HG03565 (cell line): ENCODE measurements at regions not wholly inside any gene's neighbourhood (a gene's known extent, or its start where the extent isn't known, plus 50 kb on each side); places are given as distances from the start of the nearest gene placed in this dataset.
"Not testable (repeated sequence)": the region's sequence is repeated elsewhere in the genome, so short reads cannot be mapped to it uniquely, and the experiment has no call there.

Experiments
- ATAC-seq: cut with Tn5 transposase; IDR thresholded peaks from one replicate; pipeline ENCODE4 v1.9.1; 2021; ENCODE audit warnings: mild to moderate bottlenecking, moderate library complexity; ENCODE audit not compliant: unreplicated experiment

DNA sequence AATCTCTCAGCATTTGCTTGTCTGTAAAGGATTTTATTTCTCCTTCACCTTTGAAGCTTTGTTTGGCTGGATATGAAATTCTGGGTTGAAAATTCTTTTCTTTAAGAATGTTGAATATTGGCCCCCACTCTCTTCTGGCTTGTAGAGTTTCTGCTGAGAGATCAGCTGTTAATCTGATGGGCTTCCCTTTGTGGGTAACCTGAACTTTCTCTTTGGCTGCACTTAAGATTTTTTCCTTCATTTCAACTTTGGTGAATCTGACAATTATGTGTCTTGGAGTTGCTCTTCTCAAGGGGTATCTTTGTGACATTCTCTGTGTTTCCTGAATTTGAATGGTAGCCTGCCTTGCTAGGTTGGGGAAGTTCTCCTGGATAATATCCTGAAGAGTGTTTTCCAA lies 189.4 kb downstream of the TTC6 start:
- not testable (repeated sequence) for ATAC-seq

DNA sequence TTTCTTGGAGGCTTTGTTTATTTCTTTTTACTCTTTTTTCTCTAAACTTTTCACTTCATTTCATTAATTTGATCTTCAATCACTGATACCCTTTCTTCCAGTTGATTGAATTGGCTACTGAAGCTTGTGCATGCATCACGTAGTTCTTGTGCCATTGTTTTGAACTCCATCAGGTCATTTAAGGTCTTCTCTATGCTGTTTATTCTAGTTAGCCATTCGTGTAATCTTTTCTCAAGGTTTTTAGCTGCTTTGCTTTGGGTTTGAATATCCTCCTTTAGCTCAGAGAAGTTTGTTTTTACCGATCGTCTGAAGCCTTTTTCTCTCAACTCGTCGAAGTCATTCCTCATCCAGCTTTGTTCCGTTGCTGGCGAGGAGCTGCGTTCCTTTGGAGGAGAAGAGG lies 189.9 kb downstream of the TTC6 start:
- ATAC-seq = not testable (repeated sequence)

DNA sequence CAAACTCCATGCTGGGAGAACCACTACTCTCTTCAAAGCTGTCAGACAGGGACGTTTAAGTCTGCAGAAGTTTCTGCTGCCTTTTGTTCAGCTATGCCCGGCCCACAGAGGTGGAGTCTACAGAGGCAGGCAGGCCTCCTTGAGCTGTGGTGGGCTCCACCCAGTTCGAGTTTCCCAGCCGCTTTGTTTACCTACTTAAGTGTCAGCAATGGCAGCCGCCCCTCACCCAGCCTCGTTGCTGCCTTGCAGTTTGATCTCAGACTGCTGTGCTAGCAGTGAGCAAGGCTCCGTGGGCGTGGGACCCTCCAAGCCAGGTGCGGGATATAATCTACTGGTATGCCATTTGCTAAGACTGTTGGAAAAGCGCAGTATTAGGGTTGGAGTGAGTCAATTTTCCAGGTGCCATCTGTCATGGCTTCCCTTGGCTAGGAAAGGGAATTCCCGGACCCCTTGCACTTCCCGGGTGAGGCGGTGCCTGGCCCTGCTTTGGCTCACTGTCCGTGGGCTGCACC lies 190.7 kb downstream of the TTC6 start:
- ATAC-seq = not testable (repeated sequence)

DNA sequence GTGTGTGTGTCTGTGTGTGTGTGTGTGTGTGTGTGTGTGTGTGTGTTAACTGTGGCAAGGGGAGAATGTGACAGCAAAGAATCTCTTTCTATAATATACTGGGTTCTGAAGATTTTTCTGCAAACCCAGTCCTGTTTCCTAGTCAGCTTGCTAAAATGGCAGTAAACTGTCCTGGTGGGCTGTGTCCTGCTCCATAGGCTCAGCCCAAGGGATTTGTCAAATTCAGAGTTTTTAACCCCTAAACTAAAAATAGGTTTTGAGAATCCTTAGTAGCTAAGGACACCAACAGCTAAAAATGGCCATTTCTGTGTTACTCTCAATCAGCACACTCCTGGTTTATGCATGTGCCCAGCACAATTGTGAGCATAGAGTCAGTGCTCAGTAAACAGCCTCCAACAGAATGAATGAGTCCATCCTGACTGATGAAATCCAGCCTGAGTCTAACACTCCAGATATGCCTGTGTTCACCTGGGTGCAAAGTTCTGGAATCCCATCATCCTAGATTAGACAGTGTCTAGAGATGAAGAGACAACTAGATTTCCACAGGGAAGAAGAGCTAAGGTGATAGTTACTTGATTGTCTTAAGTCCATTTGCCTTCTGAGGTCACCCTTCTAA lies 192.6 kb downstream of the TTC6 start:
- no peak for ATAC-seq

DNA sequence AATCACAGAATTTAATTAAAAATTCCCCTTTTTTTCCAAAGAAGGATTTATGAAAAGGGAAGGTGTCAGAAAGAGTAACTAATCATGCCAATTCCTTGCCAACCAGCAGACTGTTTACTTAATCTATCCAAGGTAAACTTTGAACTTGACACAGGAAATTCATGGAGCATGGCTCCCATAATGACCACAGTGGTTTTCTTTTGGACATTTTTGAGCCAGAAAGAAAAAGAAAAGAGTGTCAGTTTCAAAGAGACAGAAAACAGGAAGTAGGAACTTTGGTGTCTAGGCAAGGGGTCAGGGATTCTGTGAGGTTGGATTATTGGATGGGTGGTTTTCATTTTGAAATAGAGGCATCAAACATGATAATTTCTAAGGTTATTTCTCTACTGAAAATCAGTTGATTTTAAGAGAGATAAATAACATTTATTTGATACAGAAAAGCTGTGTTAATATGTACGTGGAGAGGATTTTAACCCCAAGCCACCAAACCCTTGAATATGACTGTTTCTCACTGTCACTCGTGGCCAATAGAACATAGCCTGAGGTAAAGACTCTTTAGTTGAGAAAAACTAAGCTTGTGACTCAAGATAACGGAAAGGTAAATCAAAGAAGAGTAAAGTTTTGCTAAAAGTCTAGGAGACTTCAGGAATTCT lies 196.1 kb downstream of the TTC6 start:
- ATAC-seq = no peak

DNA sequence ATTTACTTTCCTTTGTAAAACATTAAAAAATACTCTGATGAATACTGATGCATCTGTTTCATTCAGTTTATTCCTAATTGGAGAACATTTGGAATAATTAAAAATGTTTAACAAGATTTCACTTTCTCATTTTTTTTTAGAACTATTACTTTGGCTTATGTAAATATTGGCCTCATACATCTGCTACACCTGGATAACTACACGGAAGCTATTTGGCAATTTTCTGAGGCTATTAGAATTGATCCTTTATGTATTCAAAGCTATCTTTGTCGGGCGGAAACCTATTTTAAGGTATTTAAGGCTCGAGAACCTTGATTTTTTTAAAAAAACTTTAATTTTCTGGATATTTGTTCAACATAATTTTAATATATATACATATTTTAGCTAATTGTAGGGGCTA lies 196.7 kb downstream of the TTC6 start:
- no peak for ATAC-seq

DNA sequence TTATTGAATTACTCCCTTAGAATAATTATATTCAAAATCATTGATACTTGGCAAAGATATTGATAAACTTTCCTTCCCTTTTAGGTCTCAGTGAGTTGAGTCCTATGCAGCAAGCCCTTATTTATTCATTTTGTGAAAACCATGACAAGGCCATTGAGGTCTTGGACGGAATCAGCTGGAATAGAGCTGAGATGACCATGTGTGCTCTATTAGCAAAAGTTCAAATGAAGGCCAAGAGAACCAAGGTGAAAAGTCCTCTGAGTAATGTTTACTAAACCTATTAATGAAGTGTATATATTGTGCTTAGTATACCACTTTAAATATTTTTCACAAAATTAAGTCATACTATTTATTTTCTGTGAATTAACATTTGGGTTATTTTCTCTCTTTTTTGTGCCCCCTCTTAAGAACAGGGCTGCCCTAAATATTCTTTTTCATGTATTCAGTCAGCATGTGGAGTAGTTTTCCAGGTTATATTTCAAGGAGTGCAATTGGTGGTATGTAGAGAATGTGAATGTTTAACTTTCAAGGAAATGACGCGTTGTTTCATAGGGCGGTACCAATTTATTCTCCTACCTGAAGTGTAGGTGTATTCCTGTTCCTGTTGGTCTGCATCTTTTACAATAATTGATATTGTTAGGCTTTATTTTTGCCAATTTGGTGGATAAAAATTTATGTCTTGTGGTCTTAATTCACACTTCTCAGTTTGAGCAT lies 201.4 kb downstream of the TTC6 start:
- no peak for ATAC-seq

DNA sequence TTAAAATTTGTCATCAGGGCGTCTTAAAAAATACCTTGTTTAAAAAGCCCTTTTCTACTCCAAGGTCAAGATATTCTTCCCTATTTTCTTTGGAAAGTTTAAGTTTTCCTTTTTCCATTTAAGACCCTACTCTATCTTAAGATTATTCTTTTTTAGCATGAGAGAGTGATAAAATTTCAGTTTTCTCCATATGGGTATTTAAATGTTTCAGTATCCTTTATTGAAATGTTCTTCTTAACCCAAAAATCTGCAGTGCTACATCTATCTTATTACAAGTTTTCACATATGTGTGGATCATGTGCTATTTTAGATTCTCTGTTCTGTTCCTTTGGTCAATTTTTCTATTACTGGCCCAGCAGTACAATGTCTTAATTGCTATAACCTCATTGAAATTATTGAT lies 202.2 kb downstream of the TTC6 start:
- ATAC-seq = no peak

DNA sequence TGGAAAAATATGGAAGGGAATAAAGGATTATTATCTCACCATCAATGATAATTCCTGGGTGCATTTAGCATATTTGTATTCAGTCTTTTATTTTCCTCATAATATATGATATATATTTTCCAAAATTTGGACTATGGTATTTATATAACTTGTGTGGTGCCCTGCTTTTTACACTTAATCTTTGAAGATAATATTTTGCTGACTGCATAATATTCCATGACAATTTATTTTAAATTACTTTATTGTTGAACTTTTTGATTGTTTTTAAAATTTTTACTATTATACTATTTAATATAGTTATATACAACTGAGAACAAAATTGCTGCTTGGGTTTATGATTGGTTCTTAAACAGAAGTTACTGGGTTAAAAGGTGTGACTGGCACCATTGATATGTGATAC lies 212.3 kb downstream of the TTC6 start:
- ATAC-seq = no peak

DNA sequence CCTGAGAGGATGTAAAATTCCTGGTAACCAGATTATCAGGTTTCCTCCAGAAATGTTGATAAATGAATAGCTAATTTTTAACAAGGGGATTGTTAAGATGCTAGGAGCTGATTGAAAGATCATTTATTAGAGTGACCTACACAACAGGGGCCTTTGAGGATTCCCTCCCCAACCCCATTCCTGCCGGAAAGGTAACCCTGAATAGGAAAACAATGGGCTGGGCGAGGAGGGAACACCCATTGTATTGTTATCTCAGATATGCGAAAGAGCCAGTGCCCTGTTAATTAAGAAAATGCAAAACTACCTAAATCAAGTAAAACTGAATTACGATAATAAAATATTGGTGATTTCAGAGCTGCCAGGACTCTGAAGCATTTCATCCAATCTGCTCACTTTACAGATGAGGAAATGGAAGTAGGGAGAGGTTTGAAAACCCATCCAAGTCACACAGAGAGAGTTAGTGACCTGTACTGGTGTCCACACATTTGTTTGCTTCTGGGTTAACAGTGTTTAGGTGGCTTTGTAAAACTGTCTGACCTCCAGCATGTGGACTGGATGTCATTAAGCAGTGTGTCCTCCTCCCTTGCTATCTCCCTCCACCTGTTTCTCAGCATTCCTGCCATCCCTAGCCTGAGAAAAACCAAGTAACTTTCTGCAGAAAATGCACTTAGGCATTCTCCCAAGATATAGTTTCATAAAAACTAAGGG lies 214.8 kb downstream of the TTC6 start:
- no peak for ATAC-seq

DNA sequence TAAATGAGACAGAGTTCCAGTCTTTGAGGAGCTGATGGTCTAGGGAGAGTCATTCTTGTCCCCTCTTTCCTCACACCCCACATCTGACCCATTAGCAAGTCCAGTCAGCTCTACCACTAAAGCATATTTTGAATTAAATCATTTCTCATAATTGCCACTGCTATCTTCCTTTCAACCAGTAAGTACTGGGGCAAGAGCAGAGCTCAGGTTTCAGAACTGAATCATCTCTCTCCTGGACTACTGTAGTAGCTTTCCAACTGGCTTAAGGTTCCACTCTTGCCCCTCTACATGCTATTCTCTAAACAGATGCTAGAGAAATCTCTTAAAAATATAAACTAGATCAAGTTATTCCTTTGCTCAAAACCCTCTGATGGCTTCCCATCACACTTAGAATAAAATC lies 218.3 kb downstream of the TTC6 start:
- ATAC-seq = no peak

DNA sequence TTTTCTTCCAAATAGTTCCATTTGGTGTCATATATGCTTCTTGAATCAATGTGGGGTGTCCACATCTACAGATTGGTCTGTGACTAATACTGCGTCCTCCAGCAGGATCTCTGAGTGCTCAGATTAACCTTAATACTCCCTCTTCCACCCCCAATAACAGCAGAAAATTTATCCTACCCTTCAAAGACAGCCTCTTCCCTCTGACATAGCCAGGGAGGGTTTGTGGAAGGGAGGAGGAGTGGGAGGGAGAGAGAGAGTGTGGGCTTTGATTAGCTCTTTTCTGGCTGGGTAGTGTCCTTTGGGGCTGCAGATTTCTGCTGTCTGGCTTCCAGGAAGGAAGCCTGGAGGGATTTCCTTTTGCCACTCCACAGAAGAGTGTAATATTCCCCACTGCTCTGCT lies 220.7 kb downstream of the TTC6 start:
- ATAC-seq = no peak

DNA sequence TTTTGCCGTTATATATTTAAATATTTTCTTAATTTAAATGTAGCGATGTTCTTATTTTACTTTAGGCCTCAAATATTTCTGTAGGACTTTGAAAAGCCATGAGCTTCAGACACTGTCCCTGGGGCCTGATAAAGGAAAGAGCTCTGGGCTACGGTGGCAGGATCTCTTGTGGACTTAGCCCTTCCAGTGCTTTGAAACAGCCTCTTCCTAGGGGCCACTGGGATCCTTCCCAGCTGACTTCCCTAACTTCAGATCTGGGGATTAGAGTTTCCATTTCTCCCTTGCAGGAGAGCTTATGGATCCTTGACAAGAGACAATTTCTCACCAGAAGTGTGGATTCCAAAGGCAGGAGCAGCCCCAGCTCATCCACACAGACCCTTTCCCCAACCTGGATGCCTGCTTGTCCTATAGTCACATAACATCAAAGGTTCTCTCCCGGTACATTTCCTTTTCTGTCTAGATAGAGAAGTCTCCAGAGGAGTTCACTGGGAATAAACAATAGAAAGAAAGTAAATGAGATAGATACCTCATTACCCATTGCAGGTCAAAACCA lies 221.4 kb downstream of the TTC6 start:
- no peak for ATAC-seq

DNA sequence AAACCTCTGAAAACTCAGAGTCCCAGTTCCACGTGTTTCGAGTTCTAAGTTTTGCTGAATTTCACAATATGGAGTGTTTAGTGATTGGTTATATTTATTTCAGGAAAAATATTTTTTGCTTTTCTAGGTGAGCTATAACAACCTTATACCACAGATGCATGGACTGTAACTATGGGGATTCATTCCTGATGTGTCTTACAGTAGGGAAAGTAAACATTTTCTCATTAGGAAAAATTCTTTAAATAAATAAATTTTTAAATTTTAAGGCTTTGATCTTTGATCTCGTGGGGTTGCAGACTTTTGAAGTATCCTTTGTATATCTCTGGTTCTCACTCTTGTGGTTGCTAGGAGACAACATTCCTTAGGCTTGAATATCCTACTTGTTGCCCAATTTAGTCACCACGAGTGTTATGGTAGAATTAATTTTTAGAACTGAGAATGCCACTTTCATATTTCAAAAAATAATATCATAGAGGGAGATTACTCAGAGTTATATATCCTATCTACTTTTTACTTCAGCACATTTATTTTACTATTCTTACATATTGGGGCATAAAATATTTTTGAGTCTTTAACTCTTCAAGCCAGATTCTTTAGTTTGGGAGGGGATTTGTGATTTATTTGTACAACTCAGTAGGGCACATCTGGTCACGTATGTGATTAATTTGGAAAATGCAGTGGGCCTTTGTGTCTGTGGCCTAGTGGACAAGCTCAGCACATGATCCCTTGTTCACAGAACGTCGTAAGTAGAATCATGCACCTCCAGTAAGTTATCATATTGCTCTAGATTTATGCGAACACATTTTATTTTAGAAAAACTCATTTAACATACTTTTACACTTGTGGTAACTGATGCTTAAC lies 224.0 kb downstream of the TTC6 start:
- ATAC-seq = no peak

DNA sequence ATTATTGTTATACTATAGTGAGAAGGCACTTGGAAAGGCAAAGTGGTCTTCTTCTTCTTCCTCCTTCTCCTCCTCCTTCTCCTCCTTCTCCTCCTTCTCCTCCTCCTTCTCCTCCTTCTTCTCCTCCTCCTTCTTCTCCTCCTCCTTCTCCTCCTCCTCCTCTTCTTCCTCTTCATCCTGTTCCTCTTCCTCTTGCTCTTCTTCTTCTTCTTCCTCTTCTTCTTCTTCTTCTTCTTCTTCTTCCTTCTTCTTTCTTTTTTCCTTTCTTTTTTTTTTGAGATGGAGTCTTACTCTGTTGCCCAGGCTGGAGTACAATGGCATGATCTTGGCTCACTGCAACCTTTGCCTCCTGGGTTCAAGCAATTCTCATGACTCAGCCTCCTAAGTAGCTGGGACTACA lies 225.4 kb downstream of the TTC6 start:
- ATAC-seq = not testable (repeated sequence)

DNA sequence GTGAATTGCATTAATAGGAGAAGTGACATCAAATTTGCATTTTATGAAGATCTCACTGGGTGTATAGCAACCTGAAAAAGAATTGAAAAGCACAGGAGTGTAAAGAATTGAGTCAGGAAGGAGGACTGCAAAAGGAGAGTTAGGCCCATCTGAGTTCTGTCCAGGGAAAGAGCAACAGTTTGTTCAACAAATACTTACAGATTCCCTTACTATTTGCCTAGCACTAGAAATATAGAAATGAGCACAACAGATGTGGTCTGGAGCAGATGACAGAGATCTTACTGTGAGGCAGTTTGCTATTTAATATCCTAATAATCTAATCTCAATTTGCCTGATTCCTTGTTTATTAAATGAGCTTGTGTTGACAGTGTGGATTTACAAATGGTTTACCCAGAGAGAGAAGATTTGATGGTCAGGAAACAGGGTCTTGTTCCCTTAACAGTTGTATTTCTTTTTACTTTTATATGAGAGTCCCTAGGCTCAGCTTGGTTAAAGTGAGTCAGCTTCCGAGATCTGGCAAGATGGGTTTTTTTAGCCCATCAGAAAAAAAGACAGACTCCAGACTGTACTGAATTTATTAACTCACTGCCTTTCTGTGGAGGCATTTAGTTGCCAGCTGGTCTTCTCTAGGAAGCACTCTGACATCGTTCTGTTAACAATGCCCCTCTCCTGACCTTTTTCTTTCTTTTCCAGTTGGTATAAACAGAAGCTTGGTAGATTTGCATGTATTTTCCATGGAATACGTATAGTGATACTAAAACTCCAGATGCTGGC lies 229.7 kb downstream of the TTC6 start:
- no peak for ATAC-seq

DNA sequence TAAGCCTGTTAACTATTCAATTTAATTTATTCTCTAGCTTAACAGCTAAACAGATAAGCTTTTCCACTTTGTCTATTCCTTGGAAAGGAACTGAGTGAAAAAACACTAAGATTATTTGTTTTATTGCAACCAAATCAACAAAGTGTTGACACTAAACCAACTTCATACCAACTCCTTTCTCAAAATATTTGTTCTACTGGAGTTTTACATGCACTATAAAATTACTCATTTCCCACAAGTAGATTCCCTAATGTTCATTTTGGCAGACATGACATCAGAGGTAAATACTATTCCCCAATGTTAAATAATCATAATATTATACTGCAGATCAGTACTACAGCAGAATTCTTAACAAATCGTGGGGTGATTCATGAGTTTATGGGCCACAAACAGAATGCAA lies 231.4 kb downstream of the TTC6 start:
- no peak for ATAC-seq

DNA sequence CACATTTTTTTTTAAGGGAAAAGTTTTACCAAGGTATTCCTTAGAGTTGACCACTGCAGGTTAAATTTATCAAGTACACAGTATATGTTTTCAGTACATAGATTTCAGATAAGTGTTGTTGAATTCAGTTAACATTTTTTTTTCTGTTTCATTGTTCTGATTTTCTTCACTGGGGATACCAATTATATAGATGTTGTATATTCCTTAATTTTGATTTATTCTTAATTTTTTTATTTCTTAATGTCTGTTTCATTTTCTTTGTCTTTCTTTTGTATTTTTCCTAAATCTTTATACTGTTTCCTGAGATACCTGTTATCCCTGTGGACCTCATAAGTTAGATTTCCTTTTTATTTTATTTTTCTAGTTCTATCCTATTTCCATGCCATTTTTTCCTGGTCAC lies 234.8 kb downstream of the TTC6 start:
- no peak for ATAC-seq

DNA sequence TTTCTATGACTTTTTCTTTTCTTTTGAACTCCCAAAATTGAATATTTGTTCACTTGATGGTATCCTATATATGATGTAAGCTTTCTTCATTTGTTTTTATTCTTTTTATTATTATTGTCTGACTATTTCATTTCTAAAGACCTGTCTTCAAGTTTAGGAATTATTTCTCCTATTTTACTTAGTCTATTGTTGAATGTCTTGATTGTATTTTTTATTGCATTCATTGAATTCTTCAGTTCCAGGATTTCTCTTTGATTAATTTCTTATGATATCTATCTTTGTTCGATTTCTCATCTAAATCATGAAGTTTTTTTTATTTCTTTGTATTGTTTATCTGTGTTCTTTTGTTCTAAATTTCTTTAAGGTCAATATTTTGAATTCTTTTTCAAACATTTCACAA lies 238.8 kb downstream of the TTC6 start:
- ATAC-seq = no peak

DNA sequence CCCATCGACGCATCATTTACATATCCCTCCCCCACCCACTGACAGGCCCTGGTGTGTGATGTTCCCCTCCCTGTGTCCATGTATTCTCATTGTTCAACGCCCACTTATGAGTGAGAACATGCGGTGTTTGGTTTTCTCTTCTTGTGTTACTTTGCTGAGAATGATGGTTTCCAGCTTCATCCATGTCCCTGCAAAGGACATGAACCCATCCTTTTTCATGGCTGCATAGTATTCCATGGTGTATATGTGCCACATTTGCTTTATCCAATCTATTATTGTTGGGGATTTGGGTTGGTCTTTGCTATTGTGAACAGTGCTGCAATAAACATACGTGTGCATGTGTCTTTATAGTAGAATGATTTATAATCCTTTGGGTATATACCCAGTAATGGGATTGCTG lies 243.3 kb downstream of the TTC6 start:
- ATAC-seq = not testable (repeated sequence)
